Sciatic nerve (tissue), 2 donors: ENCODE measurements at regions not wholly inside any gene's neighbourhood (a gene's known extent, or its start where the extent isn't known, plus 50 kb on each side); places are given as distances from the start of the nearest gene placed in this dataset.
"Not testable (repeated sequence)": the region's sequence is repeated elsewhere in the genome, so short reads cannot be mapped to it uniquely, and the experiment has no call there.

Source experiments
- ATAC-seq: fragments of 200-7000 bp; cut with Tn5 transposase; one replicate; pipeline ENCODE4 v1.9.1; 2020; ENCODE audit warnings: mild to moderate bottlenecking, moderate library complexity
- DNase-seq: peaks from one replicate; pipeline ENCODE4 v3.0.0-alpha.2; 2020; ENCODE audit warnings: low spot score
- intact Hi-C: fragments of 100-400 bp; cut with DNase I; formaldehyde crosslinking; loops from one replicate; pipeline ENCODE4 v1.14.2; 2022
- donor health status: DM: no; HTN: no; CAD: no.
- donor health status: DM: no; HTN: no; CAD: no.

DNA sequence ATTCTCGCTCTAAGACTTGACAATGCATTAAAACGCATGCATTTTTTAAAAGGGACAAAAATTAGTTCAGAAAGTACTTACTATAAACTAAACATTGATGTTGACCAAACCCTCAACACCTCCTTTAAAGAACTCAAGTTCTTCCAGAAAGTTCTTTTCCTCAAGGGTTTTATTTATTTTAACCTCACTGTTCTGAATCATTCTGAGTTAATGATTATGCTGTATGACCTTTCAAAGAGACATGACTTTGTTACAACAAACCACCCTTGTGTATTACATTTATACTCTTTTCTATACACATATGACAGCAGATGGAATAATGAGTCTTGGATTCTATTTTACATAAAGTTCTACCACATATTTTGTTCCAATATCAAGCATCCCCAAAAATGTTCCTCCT is 139.8 kb upstream of the CCDC150 start:
- ATAC-seq (no peak), DNase-seq (no peak)
- intact Hi-C loops: no loop called here

DNA sequence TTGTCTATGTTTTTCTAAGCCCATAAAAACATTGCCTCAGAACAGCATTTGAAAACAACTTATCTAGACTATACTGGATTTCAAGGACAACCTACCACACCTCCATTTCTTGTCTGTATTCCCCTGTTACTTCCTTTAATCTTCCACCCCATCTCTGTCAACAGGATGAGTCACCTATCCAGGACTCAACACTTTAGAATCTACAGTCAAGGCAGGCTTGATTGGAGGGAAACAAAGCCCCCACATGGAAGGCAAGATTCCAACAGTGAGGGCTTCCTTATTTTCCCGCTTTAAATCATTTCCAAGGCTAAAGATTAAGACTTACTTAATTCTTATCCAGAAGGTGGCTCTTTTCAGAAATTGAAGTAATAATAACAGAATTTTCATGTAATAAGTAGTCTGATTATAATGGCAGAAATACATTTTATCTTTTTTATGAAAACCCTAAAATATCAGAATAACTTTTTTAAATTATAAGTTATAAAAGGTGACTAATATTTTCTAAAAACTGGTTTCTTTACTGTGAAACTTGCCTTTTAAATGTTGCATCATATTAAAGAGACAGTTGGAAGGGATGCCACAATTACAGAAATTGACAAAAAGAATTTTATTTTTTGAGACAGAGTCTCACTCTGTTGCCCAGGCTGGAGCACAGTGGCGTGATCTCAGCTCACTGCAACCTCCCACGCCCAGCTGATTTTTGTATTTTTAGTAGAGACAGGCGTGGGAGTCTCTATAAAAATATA is 138.7 kb upstream of the CCDC150 start:
- ATAC-seq (no peak), DNase-seq (no peak)
- intact Hi-C loops: no loop called here

DNA sequence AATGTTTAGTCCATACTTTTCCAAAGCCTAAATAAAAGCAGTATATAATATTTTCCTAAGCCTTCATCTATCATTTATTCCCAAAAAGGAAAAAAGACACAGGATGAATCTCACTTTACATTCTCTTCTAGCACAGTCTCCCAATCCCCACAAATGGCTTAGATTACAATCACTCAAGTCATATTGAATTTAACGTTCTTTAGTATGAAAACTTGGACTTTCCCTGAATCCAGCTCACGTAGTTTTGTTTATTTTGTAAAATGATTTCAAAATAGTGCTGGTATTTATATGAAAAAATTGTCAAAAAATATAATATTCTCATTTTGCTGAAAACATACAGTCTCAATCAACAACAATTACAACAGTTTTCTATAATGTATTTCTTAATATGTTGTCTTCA is 137.7 kb upstream of the CCDC150 start:
- DNase-seq (no peak), ATAC-seq (no peak)
- intact Hi-C loops: no loop called here

DNA sequence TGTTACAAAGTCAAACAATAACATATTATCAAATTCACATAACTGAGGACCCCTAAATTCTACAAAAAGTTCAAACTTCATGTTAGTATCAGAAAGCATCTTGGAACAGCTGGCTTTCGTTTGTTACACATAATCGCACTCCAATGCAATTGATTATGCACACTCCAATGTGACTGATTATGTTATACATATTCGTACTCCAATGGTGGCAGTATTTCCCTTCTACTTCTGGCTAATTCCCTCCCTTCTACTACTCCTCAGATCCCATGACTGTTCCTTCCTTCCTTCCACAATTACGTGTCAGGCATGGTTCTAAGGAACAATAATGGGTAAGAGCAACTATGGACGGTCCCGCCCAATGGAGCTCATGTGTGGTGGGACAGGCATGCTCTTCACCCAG is 137.1 kb upstream of the CCDC150 start:
- ATAC-seq: no peak
- intact Hi-C loops: no loop called here

DNA sequence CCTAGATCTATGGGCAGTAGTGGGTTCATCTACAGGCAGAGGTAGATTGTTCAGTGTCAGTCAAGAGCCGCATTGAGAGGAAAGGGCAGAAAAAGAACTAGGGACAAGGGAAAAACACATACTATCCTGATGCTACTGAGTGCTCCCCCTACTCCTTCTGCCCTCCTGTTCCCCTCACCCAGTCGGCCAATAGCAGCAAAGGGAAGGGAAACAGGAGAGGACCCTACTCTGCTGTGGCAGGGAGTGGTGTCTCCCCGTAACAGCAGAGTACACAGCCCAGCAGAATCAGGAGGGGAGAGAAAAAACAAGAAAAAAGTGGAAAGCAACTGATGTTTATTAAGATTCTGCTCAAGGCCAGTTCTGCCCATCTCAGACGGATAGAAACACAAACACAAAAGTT is 136.1 kb upstream of the CCDC150 start:
- ATAC-seq (no peak), DNase-seq (no peak)
- intact Hi-C loops: no loop called here

More for the DNA sequence above, 137.1 kb upstream of the CCDC150 start:
- DNase-seq: no peak

DNA sequence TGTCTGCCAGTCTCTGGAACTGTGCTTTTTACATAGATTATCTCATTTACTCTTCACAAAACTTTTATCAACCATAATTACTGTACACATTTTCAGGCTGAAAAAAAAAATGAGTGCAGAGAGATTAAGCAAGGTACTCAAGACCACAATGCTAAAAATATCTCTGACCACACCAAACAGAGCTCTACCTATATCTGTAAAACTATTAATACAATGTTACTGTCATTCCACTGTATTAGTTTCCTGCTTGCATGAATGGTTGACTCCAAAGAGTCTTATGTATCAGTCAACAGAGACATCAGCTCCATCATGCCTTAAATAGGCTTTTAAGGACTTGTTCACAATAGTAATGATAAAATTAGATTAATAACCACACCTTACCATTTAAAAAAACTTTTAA is 134.7 kb upstream of the CCDC150 start:
- no peak for ATAC-seq
- intact Hi-C loops: no loop called here
- no peak for DNase-seq

DNA sequence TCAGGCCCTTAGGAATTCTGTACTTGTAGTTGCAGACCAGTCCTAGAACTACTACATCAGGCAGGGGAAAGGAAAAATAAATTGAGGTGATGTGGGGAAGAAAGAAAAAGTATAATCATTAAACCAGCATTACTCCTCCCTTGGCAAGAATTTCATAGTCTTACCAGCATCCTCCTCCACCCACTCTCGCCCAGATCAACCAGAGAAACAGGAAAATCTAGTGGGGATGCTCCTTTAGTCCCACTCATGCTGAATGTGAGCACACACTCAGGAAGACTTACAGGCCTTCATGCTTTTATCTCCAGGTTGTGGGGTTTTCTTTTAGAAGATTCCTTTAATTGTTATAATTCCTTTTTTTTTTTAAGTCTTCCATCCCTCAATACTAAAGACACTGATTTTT is 129.3 kb upstream of the CCDC150 start:
- intact Hi-C loops: no loop called here
- DNase-seq (no peak), ATAC-seq (no peak)

DNA sequence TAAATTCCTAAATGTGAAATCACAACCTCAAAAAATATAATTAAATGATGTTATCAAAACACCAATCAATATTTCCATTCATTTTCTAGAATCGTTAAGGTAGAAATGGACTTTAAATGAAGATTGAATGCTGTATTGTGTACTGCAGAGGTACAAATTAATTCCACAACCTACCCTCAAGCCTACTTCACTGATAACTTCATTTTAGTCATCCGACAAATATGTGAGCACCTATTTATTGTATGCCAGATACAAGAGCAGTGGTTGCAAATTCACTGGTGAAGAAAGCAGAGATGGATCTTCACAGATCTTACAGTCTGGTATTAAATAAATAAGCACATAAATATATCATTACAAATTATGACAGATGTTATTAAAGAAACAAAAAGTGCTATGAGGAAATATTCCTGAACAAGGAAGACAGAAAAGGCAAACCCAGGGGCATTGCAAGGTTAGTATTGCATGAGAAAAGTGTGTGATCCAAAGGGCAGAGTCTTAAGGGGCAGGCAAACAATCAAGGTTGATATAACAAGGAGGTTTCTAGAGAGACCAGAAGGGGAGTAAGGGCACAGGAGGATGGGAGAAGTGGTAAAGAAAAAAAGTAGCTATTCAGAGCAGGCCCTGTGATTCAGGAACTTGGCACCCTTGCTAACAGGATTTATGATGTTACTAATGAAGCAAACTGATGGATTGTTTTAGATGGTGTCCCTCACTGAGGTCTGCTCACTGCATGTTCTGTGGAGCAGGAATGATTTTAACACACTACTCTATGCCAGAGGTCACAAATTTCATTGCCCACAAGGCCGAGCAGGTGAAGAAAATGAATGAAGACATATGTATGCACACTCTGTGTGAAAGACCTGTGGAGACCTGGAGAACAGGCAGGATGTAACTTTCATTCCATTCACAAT is 128.0 kb upstream of the CCDC150 start:
- DNase-seq: no peak
- intact Hi-C loops: no loop called here
- ATAC-seq: no peak

DNA sequence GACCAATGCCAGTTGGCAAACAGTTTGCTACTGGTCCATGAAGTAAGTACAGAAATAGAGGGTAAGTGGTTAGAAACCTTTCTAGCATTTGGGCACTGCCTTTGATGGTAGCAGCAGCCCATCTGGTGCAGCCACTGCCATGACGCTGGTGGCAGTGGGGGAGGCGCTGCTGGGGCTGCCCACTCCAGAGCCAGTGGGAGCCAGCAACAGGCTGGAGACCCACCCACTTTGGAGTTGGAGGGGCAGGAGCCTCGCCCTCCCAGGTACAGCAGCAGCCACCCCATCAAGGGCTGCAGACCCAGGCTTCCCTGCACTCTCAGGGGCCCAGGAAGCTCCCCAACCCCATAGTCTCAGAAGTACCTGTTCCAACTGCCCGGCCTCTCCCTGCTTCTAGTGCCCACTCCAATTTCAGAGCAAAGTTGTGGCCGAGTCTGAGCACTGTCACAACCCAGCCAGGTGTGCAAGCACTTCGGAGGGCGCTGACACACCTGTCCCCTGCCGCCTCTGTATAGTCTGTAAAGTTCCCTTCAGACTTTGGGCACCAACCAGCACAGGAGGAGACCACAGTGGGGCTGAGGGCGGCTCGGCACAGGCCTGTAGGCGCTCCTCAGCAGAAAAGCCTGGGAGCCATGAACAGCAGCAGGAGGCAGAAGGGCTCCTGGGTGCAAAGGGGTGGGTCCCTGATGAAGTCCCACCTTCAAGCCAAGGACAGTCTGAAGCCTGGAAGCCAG is 125.6 kb upstream of the CCDC150 start:
- DNase-seq: no peak
- intact Hi-C loops: no loop called here
- ATAC-seq: no peak

DNA sequence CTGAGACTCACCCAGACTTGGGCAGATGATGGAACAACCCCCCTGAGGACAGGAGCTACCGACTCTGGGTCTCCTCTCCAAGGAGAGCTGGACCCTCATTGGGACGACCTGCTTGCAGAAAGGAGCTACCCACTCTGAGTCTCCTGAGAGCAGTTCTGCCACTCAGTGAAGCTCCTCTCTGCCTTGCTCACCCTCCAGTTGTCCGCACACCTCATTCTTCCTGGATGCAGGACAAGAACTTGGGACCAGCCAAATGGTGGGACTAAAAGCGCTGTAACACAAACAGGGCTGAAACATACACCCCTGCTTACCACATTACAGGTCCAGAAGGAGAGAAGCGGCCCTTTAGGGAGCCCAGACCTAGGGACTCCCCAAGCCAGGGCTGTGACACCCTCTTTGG is 124.9 kb upstream of the CCDC150 start:
- no peak for DNase-seq
- intact Hi-C loops: no loop called here
- no peak for ATAC-seq

DNA sequence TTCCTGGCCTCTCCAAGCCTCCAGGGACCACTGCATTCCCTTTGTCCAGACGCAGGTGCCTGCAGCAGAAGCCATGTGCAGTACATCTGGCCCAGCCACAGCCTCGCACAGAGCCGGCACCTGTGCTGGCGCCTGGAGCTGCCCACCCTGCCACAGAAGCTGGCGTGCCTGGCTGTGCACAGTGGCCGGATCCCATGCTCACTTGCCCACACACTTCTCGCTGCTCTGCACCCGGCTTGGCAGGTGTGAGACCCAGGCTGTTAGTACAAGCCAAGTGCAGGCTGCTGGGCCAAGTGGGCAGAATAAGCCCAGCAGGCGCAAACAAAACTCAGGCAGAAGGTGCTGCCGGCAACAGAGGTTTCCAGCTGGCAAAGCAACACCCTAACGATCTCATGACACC is 124.5 kb upstream of the CCDC150 start:
- intact Hi-C loops: no loop called here
- ATAC-seq (peak; percentile 24), DNase-seq (no peak)

DNA sequence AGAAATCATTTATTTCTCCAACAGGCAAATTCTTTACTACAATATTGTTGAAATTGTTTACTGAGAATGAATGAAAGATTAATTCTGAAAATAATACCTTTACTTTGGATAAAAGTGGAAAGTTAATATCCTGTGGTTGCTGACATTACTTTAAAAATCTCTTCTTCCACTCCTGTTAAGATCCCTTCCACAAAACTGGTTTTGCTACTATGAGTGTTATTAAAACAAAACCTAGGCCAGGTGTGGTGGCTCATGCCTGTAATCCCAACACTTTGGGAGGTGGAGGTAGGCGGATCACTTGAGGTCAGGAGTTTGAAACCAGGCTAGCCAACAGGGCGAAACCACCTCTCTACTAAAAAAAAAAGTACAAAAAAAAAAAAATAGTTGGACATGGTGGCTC is 123.9 kb upstream of the CCDC150 start:
- ATAC-seq: no peak
- intact Hi-C loops: no loop called here
- no peak for DNase-seq

DNA sequence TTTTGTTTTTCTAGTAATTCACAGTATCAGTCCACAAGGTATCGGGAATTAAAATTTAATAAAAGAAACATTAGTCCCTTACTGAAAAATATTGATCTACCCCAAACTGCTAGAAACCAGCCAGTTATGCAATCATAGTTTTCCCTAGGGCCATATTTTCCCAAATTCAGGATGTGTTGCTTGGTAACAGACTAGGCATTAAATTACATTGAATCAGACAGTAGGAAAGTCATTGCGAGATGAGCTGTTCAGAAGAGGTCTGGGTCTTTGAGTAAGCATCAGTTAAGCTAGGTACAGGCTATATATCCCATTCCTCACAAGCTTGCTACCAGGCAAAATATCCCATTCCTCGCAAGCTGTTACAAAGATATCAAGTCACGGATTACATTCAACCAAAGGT is 123.0 kb upstream of the CCDC150 start:
- intact Hi-C loops: no loop called here
- no peak for ATAC-seq
- DNase-seq: no peak

DNA sequence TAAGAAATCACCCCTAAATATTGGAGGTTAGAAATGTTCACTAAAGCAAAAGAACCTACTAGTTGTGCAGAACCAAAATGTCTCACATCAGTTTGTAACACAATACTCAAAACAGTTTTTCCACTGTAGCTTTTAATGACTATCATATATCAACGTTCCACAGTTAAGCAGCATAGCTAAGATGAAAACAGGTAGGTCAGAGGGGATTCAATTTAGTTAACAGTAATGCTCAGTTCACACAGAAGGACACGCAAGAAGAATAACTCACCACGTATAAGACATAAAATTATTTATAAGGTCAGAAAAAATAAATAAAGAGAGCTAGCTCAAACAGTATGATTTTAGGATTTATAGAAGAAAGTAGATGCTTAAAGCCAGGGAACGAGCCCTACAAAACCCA is 118.9 kb upstream of the CCDC150 start:
- intact Hi-C loops: no loop called here
- ATAC-seq (no peak), DNase-seq (no peak)

DNA sequence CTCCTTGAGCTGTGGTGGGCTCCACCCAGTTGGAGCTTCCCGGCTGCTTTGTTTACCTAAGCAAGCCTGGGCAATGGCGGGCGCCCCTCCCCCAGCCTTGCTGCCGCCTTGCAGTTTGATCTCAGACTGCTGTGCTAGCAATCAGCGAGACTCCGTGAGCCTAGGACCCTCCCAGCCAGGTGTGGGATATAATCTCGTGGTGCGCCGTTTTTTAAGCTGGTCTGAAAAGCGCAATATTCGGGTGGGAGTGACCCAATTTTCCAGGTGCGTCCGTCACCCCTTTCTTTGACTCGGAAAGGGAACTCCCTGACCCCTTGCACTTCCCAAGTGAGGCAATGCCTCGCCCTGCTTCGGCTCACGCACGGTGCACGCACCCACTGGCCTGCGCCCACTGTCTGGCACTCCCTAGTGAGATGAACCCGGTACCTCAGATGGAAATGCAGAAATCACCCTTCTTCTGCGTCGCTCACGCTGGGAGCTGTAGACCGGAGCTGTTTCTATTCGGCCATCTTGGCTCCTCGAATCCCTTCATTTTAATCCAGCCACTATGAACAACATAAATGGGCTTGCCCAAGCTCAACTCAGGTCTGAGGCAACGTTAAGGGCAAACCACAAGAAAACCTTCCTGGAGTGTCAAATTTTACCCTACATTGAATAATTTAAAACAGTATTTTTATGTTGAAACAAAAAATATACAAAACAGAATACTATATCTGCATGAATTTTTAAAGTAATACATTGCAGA is 112.4 kb upstream of the CCDC150 start:
- ATAC-seq, DNase-seq, intact Hi-C loops: not testable (repeated sequence)

DNA sequence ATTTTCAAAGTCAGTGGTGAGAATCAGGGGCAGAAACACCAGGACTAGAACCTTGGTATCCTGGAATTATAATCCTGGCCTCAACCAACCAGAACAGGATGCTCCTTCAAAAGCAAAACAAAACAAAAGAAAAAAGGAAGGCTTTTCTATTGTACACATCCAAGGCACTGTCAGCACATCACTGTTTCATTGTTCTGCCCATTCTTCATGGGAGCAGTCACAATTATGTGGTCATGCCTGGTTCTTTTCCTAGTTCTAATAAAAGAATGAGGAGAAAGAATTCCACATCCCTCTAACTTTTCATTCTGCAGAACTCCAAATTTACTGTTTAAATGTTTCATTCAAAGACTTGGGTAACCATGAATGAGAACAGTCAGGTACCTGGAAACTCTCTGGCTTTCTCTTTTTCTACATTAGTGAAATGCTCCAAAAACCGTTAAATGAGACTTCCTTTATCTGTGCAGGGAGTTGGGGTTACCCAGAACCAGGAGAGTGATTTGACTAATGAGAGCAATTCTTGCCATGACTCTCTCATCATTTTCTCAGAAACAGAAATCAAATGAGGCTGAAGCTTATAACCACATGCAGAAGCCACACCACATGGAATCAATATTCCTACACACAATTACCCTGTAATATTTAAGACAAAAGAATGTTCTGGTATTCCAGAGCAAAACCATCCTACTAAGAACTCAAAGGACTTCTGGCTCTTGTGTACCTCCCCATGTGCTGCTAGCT is 110.9 kb upstream of the CCDC150 start:
- intact Hi-C loops: no loop called here
- no peak for DNase-seq
- ATAC-seq: no peak

DNA sequence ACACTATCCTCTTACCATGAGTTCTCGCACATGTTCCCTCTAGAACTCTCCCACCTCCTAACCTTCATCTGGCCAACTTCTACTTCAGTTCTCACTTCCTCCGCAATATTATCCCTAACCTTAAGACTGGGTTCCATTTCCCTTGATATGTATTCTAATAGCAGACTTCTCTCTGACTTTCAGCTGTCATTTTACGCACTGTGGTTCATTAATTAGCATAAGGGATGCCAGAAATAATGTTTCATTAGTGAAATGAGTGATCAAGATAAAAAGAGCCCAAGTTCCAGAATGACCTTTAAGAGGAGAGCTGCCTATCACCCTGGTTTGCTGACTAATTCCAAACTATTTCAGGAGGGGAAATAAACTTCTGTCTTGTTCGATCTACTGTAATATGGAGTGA is 108.6 kb upstream of the CCDC150 start:
- ATAC-seq: no peak
- intact Hi-C loops: no loop called here

DNA sequence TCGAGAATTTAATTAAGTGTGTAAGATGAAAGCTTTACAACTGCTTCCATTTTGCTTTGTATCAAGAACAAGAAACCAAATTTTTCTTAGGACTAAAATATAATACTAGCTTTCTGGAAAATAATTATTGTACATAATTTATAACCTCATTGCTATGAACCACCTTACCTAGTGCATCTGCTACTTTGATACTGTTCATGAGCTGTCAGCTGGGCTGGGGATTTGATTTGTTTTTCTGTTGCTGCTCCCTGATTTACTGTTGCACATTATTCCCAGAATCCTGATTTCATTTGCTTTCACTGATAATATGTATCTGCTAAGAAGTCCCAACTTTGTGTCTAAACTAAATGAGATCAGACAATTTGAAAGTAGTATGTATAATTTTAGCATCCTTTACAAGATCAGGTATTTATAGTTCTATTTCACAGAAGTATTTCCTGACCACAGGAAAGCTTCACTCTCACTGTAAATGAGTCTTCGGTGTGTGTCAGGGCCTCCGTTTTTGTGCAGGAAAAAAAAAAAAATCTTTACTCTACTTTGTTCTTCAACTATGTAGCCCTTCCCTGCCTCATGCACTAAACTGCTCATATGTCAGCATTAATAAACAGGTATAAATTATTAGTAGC is 105.6 kb upstream of the CCDC150 start:
- no peak for DNase-seq
- ATAC-seq: no peak
- intact Hi-C loops: no loop called here

More for the DNA sequence above, 108.6 kb upstream of the CCDC150 start:
- no peak for DNase-seq
